ENCODE measurements at regions not wholly inside any gene's neighbourhood (a gene's known extent, or its start where the extent isn't known, plus 50 kb on each side); places are given as distances from the start of the nearest gene placed in this dataset.

DNA sequence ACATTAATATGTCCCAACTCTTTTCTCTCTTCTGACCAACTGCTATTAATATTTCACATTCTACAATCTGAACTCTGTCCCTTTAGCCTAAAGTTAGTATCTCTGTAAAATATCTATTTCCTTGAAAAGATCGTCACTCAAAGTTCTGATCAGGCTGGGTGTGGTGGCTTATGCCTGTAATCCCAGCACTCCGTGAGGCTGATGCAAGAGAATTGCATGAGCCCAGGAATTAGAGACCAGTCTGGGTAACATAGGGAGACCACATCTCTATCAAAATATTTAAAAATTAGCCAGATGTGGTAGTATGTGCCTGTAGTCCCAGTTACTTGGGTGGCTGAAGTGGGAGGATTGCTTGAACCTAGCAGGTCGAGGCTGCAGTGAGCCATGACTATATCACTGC, 695.6 kb downstream of the MCTP2 start:
- no peaks in the 10 kb centered on the region for H3K36me3 ChIP-seq (ENCODE audit: control insufficient read depth in 2 of 2, extremely low read depth in 1 of 2, insufficient read depth in 2 of 2, low read length in 2 of 2)
- FAIRE-seq (no peak), DNase-seq (ENCODE audit: low read depth, low spot score) (no peak)
- no peaks in the 10 kb centered on the region for H3K79me2 ChIP-seq (ENCODE audit: control insufficient read depth, insufficient read depth, low read length)
- no peaks in the 10 kb centered on the region for H3K4me1 ChIP-seq (ENCODE audit: control insufficient read depth, extremely low read depth, insufficient read depth, low read length)
- H3K27me3 ChIP-seq (ENCODE audit: control insufficient read depth, extremely low read depth, insufficient read depth, low read length) = no peaks in the 10 kb centered on the region
- no peak for TF ChIP-seq EZH2 (IDR thresholded peaks at IDR 0.05; ENCODE audit: low read length)
- TF ChIP-seq, protein P1, sequence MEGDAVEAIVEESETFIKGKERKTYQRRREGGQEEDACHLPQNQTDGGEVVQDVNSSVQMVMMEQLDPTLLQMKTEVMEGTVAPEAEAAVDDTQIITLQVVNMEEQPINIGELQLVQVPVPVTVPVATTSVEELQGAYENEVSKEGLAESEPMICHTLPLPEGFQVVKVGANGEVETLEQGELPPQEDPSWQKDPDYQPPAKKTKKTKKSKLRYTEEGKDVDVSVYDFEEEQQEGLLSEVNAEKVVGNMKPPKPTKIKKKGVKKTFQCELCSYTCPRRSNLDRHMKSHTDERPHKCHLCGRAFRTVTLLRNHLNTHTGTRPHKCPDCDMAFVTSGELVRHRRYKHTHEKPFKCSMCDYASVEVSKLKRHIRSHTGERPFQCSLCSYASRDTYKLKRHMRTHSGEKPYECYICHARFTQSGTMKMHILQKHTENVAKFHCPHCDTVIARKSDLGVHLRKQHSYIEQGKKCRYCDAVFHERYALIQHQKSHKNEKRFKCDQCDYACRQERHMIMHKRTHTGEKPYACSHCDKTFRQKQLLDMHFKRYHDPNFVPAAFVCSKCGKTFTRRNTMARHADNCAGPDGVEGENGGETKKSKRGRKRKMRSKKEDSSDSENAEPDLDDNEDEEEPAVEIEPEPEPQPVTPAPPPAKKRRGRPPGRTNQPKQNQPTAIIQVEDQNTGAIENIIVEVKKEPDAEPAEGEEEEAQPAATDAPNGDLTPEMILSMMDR (optimal IDR thresholded peaks at IDR 0.05 in 1 of 3, IDR thresholded peaks at IDR 0.05 in 1 of 3, conservative IDR thresholded peaks at IDR 0.05 in 1 of 3; ENCODE audit: extremely low read depth in 1 of 3, insufficient read depth in 2 of 3, low read length in 3 of 3) = no peak
- no peaks in the 10 kb centered on the region for H3K9me1 ChIP-seq (ENCODE audit: control insufficient read depth, extremely low read depth, insufficient read depth, low read length)
- H3K9me3 ChIP-seq (ENCODE audit: control insufficient read depth, low read depth, low read length) = no peaks in the 10 kb centered on the region
- no peak overlapping the region for H3K4me2 ChIP-seq (ENCODE audit: control insufficient read depth, extremely low read depth, insufficient read depth, low read depth, low read length)
- dilution Hi-C loops (cut with MboI; ENCODE audit: extremely low pct_ligation_motif_present, low sequenced_read_pairs) = no loop called here
- no peak overlapping the region for H2AFZ ChIP-seq (ENCODE audit: control insufficient read depth, low read length)
- no peak overlapping the region for H3K4me3 ChIP-seq (ENCODE audit: control insufficient read depth in 2 of 3, extremely low read depth in 1 of 3, insufficient read depth in 2 of 3, low read depth in 1 of 3, low read length in 3 of 3)
- no peak overlapping the region for H3K27ac ChIP-seq (ENCODE audit: control insufficient read depth, insufficient read depth, low read length)
- H4K20me1 ChIP-seq (ENCODE audit: control insufficient read depth, extremely low read depth, insufficient read depth, low read length) = no peaks in the 10 kb centered on the region
- H3K9ac ChIP-seq (ENCODE audit: control insufficient read depth, extremely low read depth, insufficient read depth, low read length) = no peak overlapping the region

DNA sequence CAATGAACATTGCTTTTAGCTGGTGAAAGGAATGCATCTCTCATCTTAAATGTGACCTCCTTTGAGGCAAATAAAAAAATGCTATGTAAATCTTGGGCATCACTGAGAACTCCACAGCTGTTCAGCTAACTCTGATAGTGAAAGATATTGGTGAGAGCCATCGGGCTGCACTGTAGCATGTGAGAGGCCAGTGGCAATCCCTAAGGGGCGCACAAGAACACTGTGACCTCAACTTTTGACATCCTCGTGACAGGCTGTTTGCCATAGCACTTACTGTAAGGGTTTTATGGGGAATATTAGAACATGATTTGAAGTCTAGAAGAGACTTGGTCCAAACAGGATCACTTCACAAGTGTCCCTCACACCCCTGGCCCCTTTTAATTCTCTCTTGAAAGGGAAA, 697.9 kb downstream of the MCTP2 start:
- Histone ChIP-seq H3K4me2 (ENCODE audit: control insufficient read depth, extremely low read depth, insufficient read depth, low read depth, low read length) (no peak overlapping the region), H3K27ac (ENCODE audit: control insufficient read depth, insufficient read depth, low read length) (no peak overlapping the region), H3K9me1 (ENCODE audit: control insufficient read depth, extremely low read depth, insufficient read depth, low read length) (no peaks in the 10 kb centered on the region), H3K36me3 (ENCODE audit: control insufficient read depth in 2 of 2, extremely low read depth in 1 of 2, insufficient read depth in 2 of 2, low read length in 2 of 2) (no peaks in the 10 kb centered on the region), H3K4me3 (ENCODE audit: control insufficient read depth in 2 of 3, extremely low read depth in 1 of 3, insufficient read depth in 2 of 3, low read depth in 1 of 3, low read length in 3 of 3) (no peak overlapping the region), H3K9ac (ENCODE audit: control insufficient read depth, extremely low read depth, insufficient read depth, low read length) (no peak overlapping the region), H3K79me2 (ENCODE audit: control insufficient read depth, insufficient read depth, low read length) (no peaks in the 10 kb centered on the region), H3K9me3 (ENCODE audit: control insufficient read depth, low read depth, low read length) (no peaks in the 10 kb centered on the region), H3K4me1 (ENCODE audit: control insufficient read depth, extremely low read depth, insufficient read depth, low read length) (no peaks in the 10 kb centered on the region), H2AFZ (ENCODE audit: control insufficient read depth, low read length) (no peak overlapping the region), H3K27me3 (ENCODE audit: control insufficient read depth, extremely low read depth, insufficient read depth, low read length) (no peaks in the 10 kb centered on the region), H4K20me1 (ENCODE audit: control insufficient read depth, extremely low read depth, insufficient read depth, low read length) (no peaks in the 10 kb centered on the region)
- no peak for DNase-seq (ENCODE audit: low read depth, low spot score)
- dilution Hi-C loops (cut with MboI; ENCODE audit: extremely low pct_ligation_motif_present, low sequenced_read_pairs) = no loop called here
- TF ChIP-seq, protein P1 (optimal IDR thresholded peaks at IDR 0.05 in 1 of 3, IDR thresholded peaks at IDR 0.05 in 1 of 3, conservative IDR thresholded peaks at IDR 0.05 in 1 of 3; ENCODE audit: extremely low read depth in 1 of 3, insufficient read depth in 2 of 3, low read length in 3 of 3) = no peak
- TF ChIP-seq EZH2 (IDR thresholded peaks at IDR 0.05; ENCODE audit: low read length) = no peak
- FAIRE-seq = no peak

Data from keratinocyte (primary cell).